CD4-positive, alpha-beta T cell treated with Interleukin-1 beta for 1 hour (primary cell): ENCODE measurements at regions not wholly inside any gene's neighbourhood (a gene's known extent, or its start where the extent isn't known, plus 50 kb on each side); places are given as distances from the start of the nearest gene placed in this dataset.
"Not testable (repeated sequence)": the region's sequence is repeated elsewhere in the genome, so short reads cannot be mapped to it uniquely, and the experiment has no call there.

Experiments
- DNase-seq, 2 donors: peaks; one replicate each; pipeline ENCODE4 v3.0.0-alpha.2; 2020 to 2022

DNA sequence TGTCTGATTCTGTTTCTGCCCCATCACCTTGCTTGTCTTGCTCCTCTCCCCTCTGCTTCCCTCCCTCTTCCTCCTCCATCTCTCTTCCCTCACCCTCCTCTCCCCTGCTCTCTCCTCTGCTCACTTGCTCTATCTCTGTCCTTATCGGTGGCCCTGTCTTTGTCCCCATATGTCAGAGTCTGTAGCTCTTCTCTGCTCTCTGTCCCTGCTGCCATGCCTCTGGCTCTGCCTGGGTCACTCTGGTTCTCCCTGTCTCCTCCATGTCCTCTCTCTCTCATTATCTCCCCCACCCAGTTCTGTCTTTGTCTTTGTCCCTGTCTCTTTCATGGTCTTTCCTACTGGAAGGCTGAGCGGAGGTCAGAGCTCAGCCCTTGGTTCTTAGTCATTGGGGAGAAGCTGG is 169.1 kb upstream of the NLRP1 start:
- DNase-seq: no peak

- no peak for DNase-seq
Observed at GRCh38 chr17:5757314-5757907, 173.1 kb upstream of the NLRP1 start.

DNA sequence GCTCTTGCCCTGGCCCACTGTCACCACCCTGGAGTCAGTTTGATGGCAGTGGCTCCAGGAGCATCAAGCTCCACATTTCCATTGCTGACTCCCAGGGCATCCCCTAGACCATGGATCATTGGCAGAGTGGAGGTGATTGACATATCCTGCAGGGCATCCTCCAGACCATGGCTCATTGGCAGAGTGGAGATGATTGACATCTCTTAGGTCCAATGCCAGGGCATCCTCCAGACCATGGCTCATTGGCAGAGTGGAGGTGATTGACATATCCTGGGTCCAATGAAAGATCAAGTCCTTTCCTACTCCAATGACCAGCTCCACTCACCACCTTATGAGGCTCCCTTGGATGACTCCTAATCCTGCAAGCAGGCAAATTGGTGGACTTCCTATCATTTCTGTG is 174.3 kb upstream of the NLRP1 start:
- DNase-seq: no peak

DNA sequence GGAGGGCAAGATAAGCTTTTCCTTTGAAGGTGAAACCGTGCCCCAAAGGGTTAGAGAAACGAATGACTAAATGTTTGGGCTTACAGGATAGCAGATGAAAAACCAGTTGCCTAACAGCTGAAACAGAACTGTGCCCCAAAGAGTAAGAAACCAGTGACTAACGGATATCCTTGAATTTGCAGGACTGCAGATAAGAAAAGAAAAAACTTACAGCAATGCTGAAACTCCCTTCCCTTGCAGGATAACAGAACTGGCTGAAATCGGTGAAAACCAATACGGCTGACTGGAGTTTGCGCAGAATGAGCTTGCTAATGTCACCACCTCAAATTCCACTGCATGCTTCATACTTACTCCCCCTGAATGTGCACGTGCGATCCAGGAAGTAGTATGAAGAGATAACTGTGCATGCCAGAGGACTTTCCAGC is 175.2 kb upstream of the NLRP1 start:
- no peak for DNase-seq

GRCh38 chr17:5762191-5762590 is 177.9 kb upstream of the NLRP1 start:
- no peak for DNase-seq

DNA sequence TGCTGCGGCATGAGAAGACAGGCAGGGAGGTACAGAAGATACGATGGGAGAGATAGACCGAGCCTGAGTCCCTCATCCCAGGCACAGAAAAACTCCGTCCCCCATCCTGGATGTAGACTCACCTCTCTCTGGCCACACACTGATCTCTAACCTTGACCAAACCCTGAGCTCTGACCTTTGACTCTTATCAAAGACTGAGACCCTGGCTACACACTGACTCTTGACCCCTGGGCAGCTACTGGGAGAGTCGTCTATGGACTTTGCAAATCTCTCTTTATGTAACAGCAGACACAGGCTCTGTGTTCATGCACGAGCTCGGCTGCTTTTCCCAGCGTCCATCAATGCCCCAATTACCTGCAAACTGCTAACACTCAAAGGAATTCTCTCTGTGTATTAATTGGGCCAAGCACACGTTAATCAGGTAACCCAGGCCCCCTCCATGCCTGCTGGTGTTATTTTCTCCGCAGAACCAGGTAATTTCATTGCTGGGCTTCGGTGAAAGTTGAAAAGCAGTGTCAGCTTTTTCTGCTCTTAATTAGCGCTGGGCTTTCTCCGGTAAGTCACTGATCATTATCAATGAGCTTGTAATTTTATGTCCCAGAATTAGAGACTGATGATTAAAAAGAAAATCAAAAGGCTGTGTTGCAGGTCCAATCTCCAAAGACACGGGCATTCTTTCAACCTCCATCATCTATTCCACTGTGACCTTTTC is 179.4 kb upstream of the NLRP1 start:
- no peak for DNase-seq

DNA sequence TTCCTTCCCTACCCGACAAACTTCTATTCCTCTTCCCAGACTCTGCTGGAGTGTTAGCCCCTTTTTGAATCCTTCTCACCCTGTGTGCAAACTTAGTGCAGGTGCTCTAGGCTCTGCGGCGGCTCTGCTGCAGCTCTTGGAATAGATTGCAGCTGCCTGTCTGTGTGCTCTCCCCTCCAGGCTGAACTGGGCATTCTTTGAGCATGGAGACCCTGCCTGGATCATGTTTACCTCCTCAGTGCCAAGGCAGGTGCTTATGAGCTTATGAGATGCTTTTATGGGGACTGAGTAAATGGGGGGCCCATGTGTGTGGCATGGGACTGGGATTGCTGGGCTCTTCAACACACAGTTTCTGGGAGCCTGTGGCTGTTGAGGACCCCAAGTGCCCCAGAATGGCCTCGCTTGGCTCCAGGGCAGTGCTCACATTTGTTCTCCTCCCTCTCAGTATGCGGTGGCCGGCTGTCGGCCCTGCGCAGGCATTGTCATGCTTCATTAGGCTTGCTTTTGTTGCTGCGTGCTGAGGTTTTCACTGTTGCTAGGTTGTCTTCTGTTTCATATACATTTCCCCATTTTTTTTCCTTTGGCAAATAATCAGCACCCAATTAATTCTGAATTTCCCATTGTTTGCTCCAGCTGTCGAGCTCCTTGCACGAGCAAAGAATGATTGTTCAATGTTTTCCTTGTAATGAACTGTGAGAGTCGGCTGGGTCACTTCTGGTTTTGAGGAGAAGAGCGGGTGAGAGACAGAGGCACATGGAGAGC is 185.5 kb upstream of the NLRP1 start:
- no peak for DNase-seq

GRCh38 chr17:5770441-5771270 is 186.3 kb upstream of the NLRP1 start:
- DNase-seq: no peak

DNA sequence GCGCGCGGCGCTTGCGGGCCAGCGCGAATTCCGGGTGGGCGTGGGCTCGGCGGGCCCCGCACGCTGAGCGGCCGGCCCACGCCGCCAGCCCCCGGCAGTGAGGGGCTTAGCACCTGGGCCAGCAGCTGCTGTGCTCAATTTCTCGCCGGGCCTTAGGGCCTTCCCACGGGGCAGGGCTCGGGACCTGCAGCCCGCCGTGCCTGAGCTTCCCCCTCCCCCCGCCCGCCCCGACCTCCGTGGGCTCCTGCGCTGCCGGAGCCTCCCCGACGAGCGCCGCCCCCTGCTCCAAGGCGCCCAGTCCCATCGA is 186.9 kb upstream of the NLRP1 start:
- not testable (repeated sequence) for DNase-seq

DNA sequence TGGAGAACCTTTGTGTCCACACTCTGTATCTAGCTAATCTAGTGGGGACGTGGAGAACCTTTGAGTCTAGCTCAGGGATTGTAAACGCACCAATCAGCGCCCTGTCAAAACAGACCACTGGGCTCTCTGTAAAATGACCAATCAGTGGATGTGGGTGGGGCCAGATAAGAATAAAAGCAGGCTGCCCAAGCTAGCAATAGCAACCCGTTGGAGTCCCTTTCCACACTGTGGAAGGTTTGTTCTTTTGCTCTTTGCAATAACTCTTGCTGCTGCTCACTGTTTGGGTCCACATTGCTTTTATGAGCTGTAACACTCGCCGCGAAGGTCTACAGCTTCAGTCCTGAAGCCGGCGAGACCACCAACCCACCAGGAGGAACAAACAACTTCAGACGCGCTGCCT is 187.7 kb upstream of the NLRP1 start:
- DNase-seq: not testable (repeated sequence)

DNA sequence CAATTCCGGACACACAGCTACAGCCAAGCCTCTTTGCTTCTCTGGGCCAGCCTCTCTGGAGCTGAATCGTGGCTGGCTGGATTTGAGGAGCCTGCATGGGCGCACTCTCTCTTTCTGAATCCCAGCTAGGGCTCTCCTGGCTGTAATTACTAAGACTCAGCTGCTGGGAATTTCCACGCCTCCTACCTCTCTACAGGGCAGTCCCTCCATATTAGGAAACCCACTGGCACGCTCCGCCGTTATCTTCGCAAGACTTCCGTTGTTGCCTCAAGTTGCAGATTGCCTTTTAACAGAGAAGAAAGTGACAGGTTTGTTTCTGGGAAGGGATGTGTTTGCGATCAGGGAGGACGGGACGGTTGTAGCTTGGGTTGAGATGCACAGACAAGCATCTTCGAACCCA is 188.4 kb upstream of the NLRP1 start:
- no peak for DNase-seq

GRCh38 chr17:5773816-5774360 is 189.6 kb upstream of the NLRP1 start:
- DNase-seq: no peak

GRCh38 chr17:5775098-5775497 is 190.8 kb upstream of the NLRP1 start:
- no peak for DNase-seq

GRCh38 chr17:5780476-5780875 is 196.2 kb upstream of the NLRP1 start:
- no peak for DNase-seq

DNA sequence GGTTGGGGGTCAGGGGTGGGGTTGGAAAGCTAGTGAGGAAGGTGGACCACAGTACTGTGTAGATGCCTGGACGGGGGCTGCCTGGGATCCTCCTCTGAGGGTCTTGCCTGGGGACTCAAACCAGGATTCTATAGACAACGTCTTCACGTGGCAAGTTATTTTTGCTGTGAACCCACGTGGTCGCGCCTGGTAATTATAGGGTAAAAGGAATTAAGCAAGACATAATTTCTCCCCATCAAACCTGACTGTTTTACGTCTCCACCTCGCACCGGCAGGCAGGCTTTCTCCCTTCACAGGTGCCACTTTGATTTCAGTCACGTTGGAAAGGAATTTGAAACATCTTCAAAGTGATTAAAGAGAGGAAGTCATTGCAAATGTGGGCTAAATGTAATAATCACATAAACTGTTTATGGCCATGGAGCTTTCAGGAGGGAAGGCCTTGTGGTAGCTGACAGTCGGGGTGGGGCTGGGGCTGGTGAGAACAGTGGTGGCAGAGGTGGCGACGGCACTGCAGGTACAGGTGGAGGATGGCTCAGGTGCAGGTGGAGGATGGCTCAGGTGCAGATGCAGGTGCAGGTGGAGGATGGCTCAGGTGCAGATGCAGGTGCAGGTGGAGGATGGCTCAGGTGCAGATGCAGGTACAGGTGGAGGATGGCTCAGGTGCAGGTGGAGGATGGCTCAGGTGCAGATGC is 197.1 kb upstream of the NLRP1 start:
- no peak for DNase-seq

DNA sequence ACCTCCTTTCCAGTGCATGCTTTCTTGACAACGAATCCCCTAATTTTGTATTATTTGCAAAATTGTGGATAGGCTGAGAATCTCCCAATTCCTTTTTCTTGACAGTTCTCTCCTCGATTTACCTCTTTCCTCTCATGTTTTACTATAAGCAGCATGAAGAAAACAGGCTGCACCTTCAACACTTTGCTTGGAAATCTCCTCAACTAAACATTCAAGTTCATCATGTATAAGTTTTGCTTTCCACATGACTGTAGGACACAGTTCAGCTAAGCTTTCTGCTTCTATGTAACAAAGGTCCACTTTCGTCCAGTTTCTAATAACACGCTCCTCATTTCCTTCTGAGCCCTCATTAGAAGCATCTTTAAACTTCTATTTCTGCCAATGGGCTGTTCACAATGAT is 199.0 kb upstream of the NLRP1 start:
- no peak for DNase-seq

DNA sequence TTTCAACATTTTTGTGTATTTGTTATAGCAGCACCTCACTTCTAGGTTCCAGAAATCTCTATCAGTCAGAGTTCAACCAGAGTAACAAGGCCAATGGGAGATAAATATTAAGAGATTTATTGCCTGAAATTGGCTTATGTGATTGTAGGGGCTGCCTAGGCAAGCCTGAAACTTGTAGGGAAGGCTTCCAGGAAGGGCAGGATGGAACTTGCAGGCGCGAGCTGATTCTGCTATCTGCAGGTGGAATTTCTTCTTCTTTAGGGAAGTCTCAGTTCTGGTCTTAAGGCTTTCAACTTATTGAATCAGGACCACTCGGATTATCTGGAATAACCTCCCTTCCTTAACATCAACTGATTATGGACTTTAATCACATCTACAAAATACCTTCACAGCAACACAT is 199.5 kb upstream of the NLRP1 start:
- no peak for DNase-seq

DNA sequence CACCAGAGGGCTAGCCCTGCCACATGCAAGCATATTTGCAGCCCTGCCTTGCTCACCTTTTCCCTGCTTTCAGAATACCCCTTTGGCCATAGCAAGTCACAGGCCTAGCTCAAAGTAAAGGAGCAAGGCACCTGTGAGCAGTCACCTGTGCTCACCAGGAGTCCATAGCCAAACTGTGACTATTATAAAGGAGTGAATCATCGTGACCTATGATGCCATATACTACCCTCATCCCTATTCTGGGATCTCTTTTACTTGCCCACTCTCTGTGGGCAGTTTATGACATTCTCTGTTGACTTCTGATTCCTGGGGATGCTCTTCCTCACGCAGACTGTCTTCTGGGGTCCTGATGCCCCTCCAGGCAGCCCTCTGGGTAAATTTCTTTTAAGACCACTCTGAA is 200.5 kb upstream of the NLRP1 start:
- no peak for DNase-seq

DNA sequence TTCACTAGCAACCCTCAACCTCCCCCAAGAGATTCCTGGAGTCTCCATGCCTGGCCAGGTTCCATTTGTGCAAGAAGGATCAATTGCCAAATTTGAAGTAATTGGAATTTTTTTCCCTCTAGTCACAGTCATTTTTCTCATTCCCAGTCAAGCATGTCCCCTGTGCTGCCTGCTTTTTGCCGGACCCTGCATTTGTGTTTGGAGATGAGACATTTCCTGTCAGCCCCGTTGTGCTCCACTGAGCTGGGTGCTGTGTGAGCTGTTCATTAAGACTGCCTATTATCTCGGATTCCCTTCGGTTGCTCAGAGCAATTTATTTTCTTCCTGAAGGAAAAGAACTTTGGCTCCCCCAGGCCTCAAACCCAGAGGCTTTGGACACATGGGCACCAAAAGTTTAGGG is 201.0 kb upstream of the NLRP1 start:
- no peak for DNase-seq

DNA sequence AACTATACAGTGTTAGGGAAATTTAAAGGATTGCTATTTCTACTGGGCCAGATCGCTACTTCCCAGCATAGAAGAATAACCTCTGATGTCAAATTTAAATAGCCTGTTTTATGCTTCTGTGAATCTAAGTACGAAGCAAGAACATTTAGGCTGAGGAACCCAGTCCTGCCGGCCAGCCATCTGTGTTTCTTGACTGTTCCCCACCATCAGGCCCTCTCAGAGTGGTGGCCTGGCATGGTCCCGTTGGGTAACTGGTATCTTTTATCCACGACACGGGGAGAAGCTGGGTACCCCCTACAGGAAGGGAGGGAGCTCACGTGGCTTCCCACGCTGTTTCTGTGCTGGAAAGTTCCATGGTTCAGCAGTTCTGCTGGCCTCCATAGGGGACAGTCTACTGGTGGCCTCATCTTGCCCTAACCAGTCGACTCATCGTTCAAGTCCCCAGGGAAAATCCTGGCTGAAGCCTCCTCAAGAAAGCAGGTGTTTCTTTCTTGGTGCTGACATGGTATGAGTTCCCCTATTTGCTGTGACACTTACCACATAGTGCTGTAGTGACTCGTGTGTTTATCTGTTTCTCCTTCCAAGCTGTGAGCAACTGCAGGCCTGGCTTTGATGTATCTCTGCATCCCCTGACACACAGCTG is 201.7 kb upstream of the NLRP1 start:
- DNase-seq: no peak

DNA sequence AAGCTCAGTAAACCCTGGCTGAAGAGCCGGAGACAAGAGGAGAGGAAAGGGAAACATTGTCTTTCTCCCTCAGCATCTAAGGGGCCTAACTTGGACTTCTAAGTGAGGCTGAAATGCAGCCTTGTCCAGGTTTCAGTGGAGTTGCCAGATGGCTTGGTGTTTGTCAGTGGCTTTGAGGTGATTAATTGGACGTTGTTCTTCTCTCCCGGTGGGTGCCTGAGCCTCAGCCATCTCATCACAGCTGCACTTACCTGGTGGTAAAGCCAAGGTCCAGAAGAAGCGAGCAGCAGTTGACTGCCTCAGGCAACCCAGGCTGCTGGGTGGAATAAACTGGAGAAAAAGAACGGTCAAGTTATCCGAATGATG is 202.2 kb upstream of the NLRP1 start:
- DNase-seq: no peak

DNA sequence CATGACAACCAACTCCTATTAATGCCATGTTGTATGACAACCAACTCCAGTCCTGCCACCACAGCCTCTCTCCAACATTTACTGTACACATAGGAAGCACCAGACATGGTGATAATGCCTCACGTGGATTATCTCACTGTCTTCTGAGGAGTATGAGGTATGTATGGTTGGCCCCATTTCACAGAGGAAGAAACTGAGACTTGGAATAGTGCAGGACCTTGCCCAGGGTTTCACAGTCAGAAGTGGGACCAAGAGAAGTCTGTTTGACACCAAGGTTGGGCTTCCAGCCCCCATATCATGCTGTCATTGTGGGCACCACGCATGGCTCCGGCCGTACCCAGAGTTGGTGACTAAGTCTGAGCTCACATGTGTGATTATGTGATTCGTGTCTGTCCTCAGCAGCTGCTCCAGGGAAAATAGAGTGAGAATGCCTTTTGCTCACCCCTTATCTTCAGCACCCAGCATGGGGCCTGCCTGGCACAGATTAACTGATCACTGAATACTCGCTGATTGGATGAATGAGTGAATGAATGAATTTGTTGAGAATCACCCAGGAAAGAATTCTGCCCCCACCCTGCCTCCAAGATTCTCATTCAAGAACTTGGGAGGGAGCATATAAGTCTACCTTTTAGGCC is 204.1 kb upstream of the NLRP1 start:
- no peak for DNase-seq
